Calu3 (cell line): ENCODE measurements at regions not wholly inside any gene's neighbourhood (a gene's known extent, or its start where the extent isn't known, plus 50 kb on each side); places are given as distances from the start of the nearest gene placed in this dataset.
A peak's percentile ranks its signal among the peaks of the same experiment; 100 is the strongest.

Source experiments
- BruUV-seq: library from RNA; stranded (reverse); fragments of 400-500 nt; replicated peaks from 2 replicates; lab custom pipeline; 2021; lab: Mats Ljungman, UMichigan
- CTCF ChIA-PET: fragments of 300-600 bp; sonication (Branson Sonifier 250); formaldehyde crosslinking; loops from one replicate; lab custom pipeline; 2022; ENCODE audit warnings: antibody characterized with exemption; lab: Charles Lee
- DNase-seq: peaks from one replicate; pipeline ENCODE4 v3.0.0; 2022
- H3K27ac Mint-ChIP-seq: one replicate; pipeline ENCODE4 v1.8.0; 2022; ENCODE audit warnings: mixed read lengths; ENCODE audit not compliant: unreplicated experiment
- H3K27me3 Mint-ChIP-seq: one replicate; pipeline ENCODE4 v1.8.0; 2022; ENCODE audit warnings: mixed read lengths; ENCODE audit not compliant: unreplicated experiment
- H3K36me3 Mint-ChIP-seq: one replicate; pipeline ENCODE4 v1.8.0; 2022; ENCODE audit warnings: mild to moderate bottlenecking, moderate library complexity, mixed read lengths; ENCODE audit not compliant: insufficient read depth, unreplicated experiment
- H3K4me1 Mint-ChIP-seq: one replicate; pipeline ENCODE4 v1.8.0; 2022; ENCODE audit warnings: mild to moderate bottlenecking, low read depth, mixed read lengths; ENCODE audit not compliant: unreplicated experiment
- H3K4me3 Mint-ChIP-seq: one replicate; pipeline ENCODE4 v1.8.0; 2022; ENCODE audit warnings: mild to moderate bottlenecking, low read depth, moderate library complexity, mixed read lengths; ENCODE audit not compliant: unreplicated experiment
- H3K9me3 Mint-ChIP-seq: one replicate; pipeline ENCODE4 v1.8.0; 2022; ENCODE audit warnings: low read depth, mixed read lengths; ENCODE audit not compliant: unreplicated experiment
- CTCF ChIP-seq: fragments of 200-600 bp; IDR thresholded peaks from one replicate; pipeline ENCODE4 v1.8.0; 2022; ENCODE audit warnings: antibody characterized with exemption; ENCODE audit not compliant: unreplicated experiment
- intact Hi-C: fragments of 100-400 bp; cut with micrococcal nuclease; formaldehyde crosslinking; loops from one replicate; pipeline ENCODE4 v1.10.0; 2022; ENCODE audit not compliant: unreplicated experiment

- TF ChIP-seq CTCF = no peak
- Mint-ChIP-seq H3K27me3 (peaks cover 73% of the 10 kb centered on the region), H3K4me1 (no peaks in the 10 kb centered on the region), H3K4me3 (no peak overlapping the region), H3K36me3 (no peaks in the 10 kb centered on the region), H3K27ac (no peak overlapping the region), H3K9me3 (no peaks in the 10 kb centered on the region)
- no TSS peak for BruUV-seq
- intact Hi-C loops = loop anchor here (5.0 kb wide), 1 partner anchor 308 kb away; no protein-coding TSS in a partner anchor
- DNase-seq = no peak
- CTCF ChIA-PET = no interaction called here
Measured at GRCh38 chr16:86870380-86870779, 292.0 kb downstream of the FOXL1 start.

- no TSS peak for BruUV-seq
- Mint-ChIP-seq H3K27ac (no peak overlapping the region), H3K4me3 (no peak overlapping the region), H3K36me3 (no peaks in the 10 kb centered on the region), H3K27me3 (peaks cover 78% of the 10 kb centered on the region), H3K9me3 (no peaks in the 10 kb centered on the region), H3K4me1 (no peaks in the 10 kb centered on the region)
- no peak for DNase-seq
- CTCF ChIA-PET = interaction anchor here (0.7 kb wide), 3 partner anchors 219 to 296 kb away, joined by 3 to 5 read pairs (median 4); no protein-coding TSS in a partner anchor
- intact Hi-C loops = loop anchor here (5.0 kb wide), 1 partner anchor 310 kb away; no protein-coding TSS in a partner anchor
- TF ChIP-seq CTCF = no peak
Measured at GRCh38 chr16:86872131-86872530, 293.8 kb downstream of the FOXL1 start.

GRCh38 chr16:86872833-86873232 lies 294.5 kb downstream of the FOXL1 start:
- no TSS peak for BruUV-seq
- no peak for DNase-seq
- Mint-ChIP-seq H3K27me3 (peaks cover 78% of the 10 kb centered on the region), H3K9me3 (no peaks in the 10 kb centered on the region), H3K4me1 (peaks cover 7% of the 10 kb centered on the region), H3K4me3 (no peak overlapping the region), H3K36me3 (no peaks in the 10 kb centered on the region), H3K27ac (no peak overlapping the region)
- CTCF ChIA-PET = interaction anchor here (1.3 kb wide), 1 partner anchor 113 kb away, joined by 3 read pairs; no protein-coding TSS in a partner anchor
- no peak for TF ChIP-seq CTCF
- intact Hi-C loops = loop anchor here (5.0 kb wide), 1 partner anchor 311 kb away; no protein-coding TSS in a partner anchor

GRCh38 chr16:86874141-86874540 lies 295.8 kb downstream of the FOXL1 start:
- no TSS peak for BruUV-seq
- TF ChIP-seq CTCF = peak; percentile 72
- peak; percentile 67 for DNase-seq
- Mint-ChIP-seq H3K36me3 (no peaks in the 10 kb centered on the region), H3K9me3 (no peaks in the 10 kb centered on the region), H3K4me1 (peaks cover 12% of the 10 kb centered on the region), H3K27ac (no peak overlapping the region), H3K27me3 (peaks cover 75% of the 10 kb centered on the region), H3K4me3 (no peak overlapping the region)
- intact Hi-C loops = loop anchor here (5.0 kb wide), 1 partner anchor 312 kb away; no protein-coding TSS in a partner anchor
- CTCF ChIA-PET = interaction anchor here (0.6 to 1.4 kb wide), 15 partner anchors 9 to 311 kb away, joined by 3 to 9 read pairs (median 3); partner anchors contain the start of genes FOXC2 and FOXL1
